Body of pancreas (tissue), 4 donors: ENCODE measurements at regions not wholly inside any gene's neighbourhood (a gene's known extent, or its start where the extent isn't known, plus 50 kb on each side); places are given as distances from the start of the nearest gene placed in this dataset.

Experiments
- ATAC-seq: fragments of 150-250 bp; one replicate; pipeline ENCODE4 v1.9.1; 2016
- DNase-seq, 4 donors: peaks; one replicate each; pipeline ENCODE4 v3.0.0-alpha.2; 2019
- H3K27ac ChIP-seq, 4 donors: fragments of 200-600 bp; sonication (generic); 1 replicate in 3 of 4; 2 replicates in 1 of 4; pipeline versions ENCODE4 v1.5.1 to v1.6.1; 2016 to 2019; ENCODE audit warnings: mild to moderate bottlenecking in 1 of 4, mixed read lengths in 1 of 4, moderate library complexity in 1 of 4
- H3K27me3 ChIP-seq, 2 donors: fragments of 200-600 bp; sonication (generic); one replicate each; pipeline ENCODE4 v1.6.0; 2016; ENCODE audit warnings: mild to moderate bottlenecking in 1 of 2
- H3K36me3 ChIP-seq, 2 donors: fragments of 200-600 bp; sonication (generic); replicated peaks in 1 of 2; 2 replicates each; pipeline ENCODE4 v1.5.1; 2016; ENCODE audit warnings: low read depth in 2 of 2; ENCODE audit not compliant: insufficient read depth in 1 of 2
- H3K4me1 ChIP-seq: fragments of 200-600 bp; sonication (generic); one replicate; pipeline ENCODE4 v1.6.0; 2016
- H3K4me3 ChIP-seq, 2 donors: fragments of 200-600 bp; sonication (generic); 1 replicate in 1 of 2; 2 replicates in 1 of 2; pipeline ENCODE4 v1.5.1; 2016 to 2019
- H3K9me3 ChIP-seq, 3 donors: fragments of 200-600 bp; sonication (generic); 1 replicate in 2 of 3; 2 replicates in 1 of 3; pipeline ENCODE4 v1.5.1; 2016
- POLR2A ChIP-seq, 3 donors: fragments of 450-650 bp; IDR thresholded peaks; one replicate each; pipeline ENCODE4 v1.6.1; 2016; ENCODE audit warnings: antibody characterized with exemption in 3 of 3, mild to moderate bottlenecking in 2 of 3
- WGBS, 2 donors: methylation state at CpG; one replicate each; pipeline ENCODE4 v1.1.5; 2017; 5-methylcytosine and 5-hydroxymethylcytosine counted together
- intact Hi-C: fragments of 100-400 bp; cut with DNase I; formaldehyde crosslinking; loops from one replicate; pipeline ENCODE4 v1.15.1; 2023
- TF ChIP-seq, protein P1 (sequence below), 7 experiments: fragments of 450-650 bp in 4 of 7; fragments of 200-600 bp in 3 of 7; sonication (generic) in 3 of 7; IDR thresholded peaks; one replicate each; pipeline ENCODE4 v1.5.1; 2016 to 2019; ENCODE audit warnings: antibody characterized with exemption in 7 of 7

GRCh38 chr6:122116835-122117627 is 282.4 kb upstream of the HSF2 start:
- peaks cover 33% of the 10 kb centered on the region for H3K4me1 ChIP-seq
- H3K4me3 ChIP-seq = no peak overlapping the region
- DNase-seq (peak; percentile 38 to 76 (median 55)), ATAC-seq (peak; percentile 95)
- no peak for TF ChIP-seq POLR2A (IDR thresholded peaks at IDR 0.05)
- TF ChIP-seq, protein P1, sequence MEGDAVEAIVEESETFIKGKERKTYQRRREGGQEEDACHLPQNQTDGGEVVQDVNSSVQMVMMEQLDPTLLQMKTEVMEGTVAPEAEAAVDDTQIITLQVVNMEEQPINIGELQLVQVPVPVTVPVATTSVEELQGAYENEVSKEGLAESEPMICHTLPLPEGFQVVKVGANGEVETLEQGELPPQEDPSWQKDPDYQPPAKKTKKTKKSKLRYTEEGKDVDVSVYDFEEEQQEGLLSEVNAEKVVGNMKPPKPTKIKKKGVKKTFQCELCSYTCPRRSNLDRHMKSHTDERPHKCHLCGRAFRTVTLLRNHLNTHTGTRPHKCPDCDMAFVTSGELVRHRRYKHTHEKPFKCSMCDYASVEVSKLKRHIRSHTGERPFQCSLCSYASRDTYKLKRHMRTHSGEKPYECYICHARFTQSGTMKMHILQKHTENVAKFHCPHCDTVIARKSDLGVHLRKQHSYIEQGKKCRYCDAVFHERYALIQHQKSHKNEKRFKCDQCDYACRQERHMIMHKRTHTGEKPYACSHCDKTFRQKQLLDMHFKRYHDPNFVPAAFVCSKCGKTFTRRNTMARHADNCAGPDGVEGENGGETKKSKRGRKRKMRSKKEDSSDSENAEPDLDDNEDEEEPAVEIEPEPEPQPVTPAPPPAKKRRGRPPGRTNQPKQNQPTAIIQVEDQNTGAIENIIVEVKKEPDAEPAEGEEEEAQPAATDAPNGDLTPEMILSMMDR (IDR thresholded peaks at IDR 0.05) = no peak
- intact Hi-C loops = no loop called here
- no peaks in the 10 kb centered on the region for H3K27me3 ChIP-seq
- no peaks in the 10 kb centered on the region for H3K9me3 ChIP-seq
- 6 to 12% methylated on average over 2 of the region's 2 CpGs for WGBS, 2 donors
- H3K36me3 ChIP-seq = no peaks in the 10 kb centered on the region
- peak overlapping the region in 3 of 4 donors; percentile 62 to 83 (median 68) for H3K27ac ChIP-seq

- Histone ChIP-seq H3K36me3 (no peaks in the 10 kb centered on the region), H3K9me3 (no peaks in the 10 kb centered on the region), H3K4me3 (no peak overlapping the region), H3K27ac (no peak overlapping the region), H3K4me1 (peaks cover 39% of the 10 kb centered on the region), H3K27me3 (no peaks in the 10 kb centered on the region)
- DNase-seq = no peak
- WGBS, 2 donors = 93 to 98% methylated on average over 1 of the region's 1 CpG
- no peak for ATAC-seq
- intact Hi-C loops = no loop called here
- TF ChIP-seq, protein P1 (IDR thresholded peaks at IDR 0.05) = no peak
- TF ChIP-seq POLR2A (IDR thresholded peaks at IDR 0.05) = no peak
These were observed 280.4 kb upstream of the HSF2 start for GRCh38 chr6:122118945-122119506.

DNA sequence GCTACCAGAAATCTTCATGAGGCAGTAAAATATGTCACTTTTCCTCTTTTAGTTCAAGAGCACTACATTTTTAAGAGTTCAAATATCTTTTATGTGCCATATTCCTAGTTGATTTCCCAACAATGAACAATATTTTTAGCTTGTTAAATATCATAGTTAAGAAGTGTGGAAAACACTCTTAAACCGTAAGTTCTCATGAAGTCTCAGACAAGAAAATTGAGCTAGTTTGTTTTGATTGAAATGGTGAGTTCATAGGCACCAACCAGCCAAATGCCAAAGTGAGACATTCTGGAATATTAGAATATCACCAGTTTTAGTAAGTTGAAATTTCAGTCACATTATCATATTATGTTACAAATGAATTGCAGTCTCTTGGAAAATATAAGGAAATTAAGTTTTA is 277.2 kb upstream of the HSF2 start:
- WGBS, 2 donors = 57 to 65% methylated on average over 1 of the region's 1 CpG
- TF ChIP-seq, protein P1 (IDR thresholded peaks at IDR 0.05) = no peak
- no peak for TF ChIP-seq POLR2A (IDR thresholded peaks at IDR 0.05)
- Histone ChIP-seq H3K4me3 (no peak overlapping the region), H3K9me3 (no peaks in the 10 kb centered on the region), H3K36me3 (no peaks in the 10 kb centered on the region), H3K27me3 (no peaks in the 10 kb centered on the region), H3K27ac (no peak overlapping the region), H3K4me1 (peaks cover 28% of the 10 kb centered on the region)
- intact Hi-C loops = no loop called here
- ATAC-seq = no peak
- no peak for DNase-seq

- no peak for ATAC-seq
- no peak overlapping the region for H3K27ac ChIP-seq
These were observed 276.8 kb upstream of the HSF2 start for GRCh38 chr6:122122686-122123085.

More at GRCh38 chr6:122122686-122123085, 276.8 kb upstream of the HSF2 start:
- intact Hi-C loops = no loop called here
- WGBS, 2 donors = 21 to 27% methylated on average over 2 of the region's 2 CpGs
- no peaks in the 10 kb centered on the region for H3K36me3 ChIP-seq
- no peak overlapping the region for H3K4me3 ChIP-seq
- H3K4me1 ChIP-seq = peaks cover 25% of the 10 kb centered on the region
- no peaks in the 10 kb centered on the region for H3K27me3 ChIP-seq
- TF ChIP-seq POLR2A (IDR thresholded peaks at IDR 0.05) = no peak
- TF ChIP-seq, protein P1 (IDR thresholded peaks at IDR 0.05) = no peak
- DNase-seq = no peak
- no peaks in the 10 kb centered on the region for H3K9me3 ChIP-seq
